Stimulated activated CD4-positive, alpha-beta T cell treated with anti-CD3 and anti-CD28 coated beads, Interleukin-4, amount 100 ng/mL, for 1 hour (primary cell): ENCODE measurements at regions not wholly inside any gene's neighbourhood (a gene's known extent, or its start where the extent isn't known, plus 50 kb on each side); places are given as distances from the start of the nearest gene placed in this dataset.
"Not testable (repeated sequence)": the region's sequence is repeated elsewhere in the genome, so short reads cannot be mapped to it uniquely, and the experiment has no call there.

Source experiments
- DNase-seq: peaks from one replicate; pipeline ENCODE4 v3.0.0-alpha.2; 2020

DNA sequence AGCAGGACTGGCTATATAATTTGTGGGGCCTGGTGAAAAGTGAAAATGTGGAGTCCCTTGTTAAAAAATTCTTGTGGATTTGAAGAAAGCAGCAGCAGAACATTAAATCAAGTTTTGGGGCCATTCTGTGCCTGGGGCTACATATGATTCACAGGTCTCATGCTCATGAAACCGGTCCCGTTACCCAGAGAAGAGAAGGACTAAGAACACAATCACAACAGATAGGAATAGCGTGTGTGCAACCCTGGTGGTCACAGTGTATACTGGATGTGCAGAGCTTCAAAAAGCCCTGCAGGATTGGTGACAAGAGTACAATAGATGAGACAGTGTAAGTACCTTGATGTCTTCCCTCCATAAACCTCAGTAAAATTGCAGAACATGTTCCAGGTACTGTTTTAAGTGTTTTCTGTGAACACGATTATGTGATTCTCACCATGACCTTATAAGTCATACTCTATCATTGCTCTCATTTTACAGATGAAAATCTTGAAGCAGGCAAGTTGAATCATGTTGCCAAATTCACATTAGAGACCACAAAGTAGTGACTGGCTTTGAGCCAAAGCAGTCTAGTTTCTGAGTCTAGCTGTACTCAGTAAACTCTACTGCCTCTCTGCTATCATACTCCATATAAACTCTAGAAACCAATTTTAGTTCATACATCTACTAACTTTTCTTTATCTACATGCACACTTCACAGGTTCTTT, 636.5 kb downstream of the TAF11L14 start:
- DNase-seq, result no peak

DNA sequence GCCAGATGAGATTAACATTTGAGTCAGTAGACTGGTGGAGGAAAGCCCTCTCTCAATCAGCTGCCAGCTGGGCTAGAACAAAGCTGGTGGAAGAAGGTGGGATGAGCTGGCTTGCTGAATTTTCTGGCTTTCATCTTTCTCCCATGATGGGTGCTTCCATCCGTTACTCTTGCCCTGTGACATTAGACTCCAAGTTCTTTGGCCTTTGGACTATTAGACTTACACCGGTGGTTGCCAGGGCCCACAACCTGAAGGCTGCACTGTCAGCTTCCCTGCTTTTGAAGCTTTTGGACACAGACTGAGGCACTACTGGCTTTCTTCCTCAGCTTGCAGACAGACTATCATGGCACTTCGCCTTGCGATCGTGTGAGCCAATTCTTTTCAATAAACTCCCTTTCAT, 642.7 kb downstream of the TAF11L14 start:
- no peak for DNase-seq

DNA sequence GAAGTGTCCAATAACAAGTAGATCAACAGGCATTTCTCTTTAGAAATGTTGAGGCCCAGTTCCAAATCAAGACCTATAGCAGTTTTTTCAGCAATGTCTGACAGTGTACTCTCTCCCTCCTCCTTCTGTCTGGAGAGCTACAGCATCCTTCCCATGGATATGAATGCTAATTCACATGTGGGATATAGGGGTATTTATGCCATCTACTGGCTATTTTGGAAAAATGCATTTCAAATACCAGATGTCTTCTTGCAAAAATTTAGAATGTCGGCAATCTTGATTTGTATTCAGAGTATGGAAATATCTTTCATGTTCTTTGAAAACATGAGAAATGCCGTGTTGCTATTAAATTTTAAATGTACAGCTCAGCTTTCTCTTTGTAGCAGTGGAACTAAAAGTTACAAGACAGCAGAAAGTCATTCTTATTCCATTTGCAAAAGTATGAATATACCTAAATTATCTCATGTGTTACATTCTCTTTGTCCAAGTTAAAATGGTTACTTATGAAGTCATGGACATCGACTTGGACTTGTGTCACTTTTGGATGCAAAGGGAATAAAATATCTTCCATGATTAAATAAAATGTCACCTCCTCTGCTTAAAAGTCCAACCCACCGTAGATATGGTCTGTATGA, 647.8 kb downstream of the TAF11L14 start:
- DNase-seq, result no peak

DNA sequence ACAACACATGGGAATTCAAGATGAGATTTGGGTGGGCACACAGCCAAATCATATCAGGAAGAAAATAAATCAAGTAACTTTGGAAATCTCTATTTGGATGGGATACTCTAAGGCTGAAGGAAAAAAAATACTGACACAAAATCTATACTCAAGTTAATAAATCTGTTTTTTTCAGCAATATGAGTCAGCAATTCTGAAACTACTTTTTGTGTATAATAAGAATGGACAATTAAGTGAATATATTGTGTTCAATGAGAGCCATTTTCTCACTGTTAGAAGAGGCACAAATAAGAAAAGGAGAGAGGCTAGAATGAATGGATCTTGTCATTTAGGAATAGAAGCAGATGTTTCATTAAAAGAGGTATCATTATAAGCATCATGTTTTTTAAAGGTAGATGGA, 651.0 kb downstream of the TAF11L14 start:
- DNase-seq, result no peak

DNA sequence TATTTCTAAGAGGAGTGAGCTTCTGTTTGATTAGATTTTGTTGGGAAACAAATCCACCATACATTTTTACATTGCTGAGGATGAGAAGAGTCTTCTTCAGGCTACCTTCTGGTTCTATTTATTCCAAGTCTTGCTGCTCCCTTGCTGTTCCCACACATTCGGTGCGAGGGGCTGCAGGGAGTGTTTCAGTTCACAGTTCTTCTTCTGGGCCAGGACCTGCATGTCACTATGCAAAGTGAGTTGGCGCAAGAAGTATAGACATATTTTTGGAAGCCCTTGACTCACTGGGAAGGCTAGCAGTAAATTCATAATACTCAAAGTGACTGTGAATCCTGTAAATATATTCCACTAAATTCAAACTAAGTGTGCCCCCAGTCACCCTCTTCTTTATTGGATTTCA, 657.9 kb downstream of the TAF11L14 start:
- no peak for DNase-seq

DNA sequence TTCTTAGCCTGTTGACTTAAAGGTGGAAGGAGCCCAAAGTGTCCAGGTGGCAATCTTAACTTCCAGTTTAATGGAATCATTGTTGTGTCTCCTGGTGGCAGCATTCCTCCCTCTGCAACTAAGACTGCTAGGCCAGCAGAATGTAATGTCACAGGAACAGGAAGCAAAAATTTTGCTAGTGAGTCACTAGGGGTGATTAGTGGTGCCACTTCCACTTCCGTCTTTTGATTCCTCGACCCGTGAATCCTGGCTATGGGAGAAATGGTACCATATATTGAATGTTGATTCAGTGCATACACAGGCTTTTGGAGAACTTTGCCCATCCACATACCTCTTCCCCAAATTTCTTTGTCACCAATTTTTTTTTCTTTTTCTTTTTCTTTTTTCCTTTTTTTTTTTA, 661.4 kb downstream of the TAF11L14 start:
- not testable (repeated sequence) for DNase-seq

DNA sequence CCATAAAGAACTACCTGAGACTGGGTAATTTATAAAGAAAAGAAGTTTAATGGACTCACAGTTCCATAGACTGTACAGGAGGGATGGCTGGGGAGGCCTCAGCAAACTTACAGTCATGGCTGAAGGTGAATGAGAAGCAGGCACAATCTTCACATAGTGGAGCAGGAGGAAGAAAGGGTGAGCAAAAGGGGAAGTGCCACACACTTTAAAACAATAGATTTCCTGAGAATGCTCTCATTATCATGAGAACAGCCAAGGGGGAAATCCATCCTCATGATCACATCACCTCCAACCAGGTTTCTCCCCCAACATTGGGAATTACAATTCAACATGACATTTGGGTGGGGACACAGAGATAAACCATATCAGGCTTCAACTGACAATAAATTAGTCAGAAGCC, 664.9 kb downstream of the TAF11L14 start:
- DNase-seq, result no peak

DNA sequence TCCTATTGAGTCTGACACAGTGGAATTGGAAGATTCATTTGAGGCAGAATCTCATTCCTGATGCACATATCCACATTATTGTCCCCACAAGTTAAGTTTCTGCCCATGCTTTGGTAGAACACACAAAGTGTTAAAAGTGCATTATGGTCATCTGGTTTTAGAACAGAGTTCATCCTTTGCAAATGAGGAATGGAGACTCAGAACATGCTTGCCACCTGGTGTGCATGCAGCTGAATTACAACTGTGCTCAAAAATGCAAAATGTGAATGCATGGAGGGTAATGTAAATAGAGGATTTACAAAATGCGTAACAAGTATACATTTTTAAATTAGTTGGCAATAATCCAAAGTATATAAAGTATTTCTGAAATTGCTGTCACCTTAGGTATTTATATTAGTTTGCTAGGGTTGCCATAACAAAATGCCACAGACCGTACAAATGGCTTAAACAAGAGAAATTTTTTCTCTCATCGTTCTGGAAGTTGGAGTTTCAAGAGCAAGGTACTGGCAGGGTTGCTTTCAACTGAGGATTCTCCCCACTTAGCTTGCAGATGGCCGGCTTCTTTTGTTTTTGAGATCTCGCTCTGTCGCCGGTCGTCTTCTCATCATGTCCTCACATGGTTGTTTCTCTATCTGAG, 671.1 kb downstream of the TAF11L14 start:
- DNase-seq, result no peak

DNA sequence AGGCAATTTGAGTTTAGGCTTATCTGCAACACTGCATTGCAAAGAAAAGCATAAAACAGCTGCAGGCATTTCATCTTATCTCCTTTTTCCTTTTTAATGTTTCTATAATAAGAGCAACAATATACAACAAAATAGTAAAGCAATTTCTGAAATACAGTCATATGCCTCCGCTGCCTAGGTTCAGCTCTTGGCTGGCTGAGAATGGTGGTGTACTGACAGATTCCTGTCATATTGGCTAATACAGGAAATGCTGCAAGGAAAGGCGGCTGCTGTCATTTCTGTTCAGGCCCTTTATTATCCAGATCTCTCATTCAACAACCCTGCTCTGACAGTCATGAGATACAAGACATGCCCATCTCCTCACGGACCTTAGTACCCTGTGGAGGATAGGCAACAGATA, 677.0 kb downstream of the TAF11L14 start:
- no peak for DNase-seq

DNA sequence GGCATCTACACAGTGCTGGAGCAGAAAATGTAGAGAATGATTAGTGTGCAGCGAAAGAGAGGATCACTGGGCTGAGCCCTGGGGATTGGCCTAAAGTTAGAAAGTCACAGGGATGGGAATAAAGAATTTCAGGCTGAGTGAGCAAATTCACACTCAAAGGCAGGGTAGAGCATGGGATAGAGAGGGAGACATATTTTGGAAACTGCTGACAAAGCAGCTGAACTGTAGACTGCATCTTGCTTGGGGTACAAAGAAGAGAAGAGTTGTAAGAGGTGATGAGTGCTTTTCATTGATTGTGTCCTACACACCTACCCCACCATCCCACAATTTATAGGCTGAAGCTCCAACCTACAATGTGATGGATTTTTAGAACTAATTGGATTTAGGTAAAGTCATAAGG, 677.8 kb downstream of the TAF11L14 start:
- no peak for DNase-seq

DNA sequence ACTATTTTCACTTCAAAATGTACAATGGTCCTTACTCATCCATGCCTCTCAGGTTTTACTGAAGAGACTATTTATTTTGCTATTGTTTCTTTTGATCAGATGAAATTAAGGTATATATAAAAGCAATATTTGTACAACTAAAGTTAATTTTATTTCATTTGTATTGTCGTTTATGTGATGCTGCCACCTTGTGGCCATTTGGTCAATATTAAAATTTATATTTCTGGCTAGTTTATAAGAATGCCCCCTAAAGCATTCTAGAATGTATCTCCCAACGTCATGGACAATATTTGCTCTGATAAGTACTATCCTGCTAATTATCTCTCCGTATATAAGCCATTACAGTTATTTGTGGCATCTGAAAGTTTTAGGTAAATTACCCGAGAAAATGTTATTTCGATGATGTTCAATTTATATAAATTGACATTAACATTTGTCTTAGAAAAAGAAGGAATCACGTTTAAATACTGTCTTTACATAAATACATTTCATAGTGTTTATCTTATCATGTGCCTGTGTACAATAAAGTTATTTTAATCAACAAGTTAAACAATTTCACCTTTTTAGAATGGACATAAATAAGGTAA, 680.0 kb downstream of the TAF11L14 start:
- DNase-seq, result no peak

DNA sequence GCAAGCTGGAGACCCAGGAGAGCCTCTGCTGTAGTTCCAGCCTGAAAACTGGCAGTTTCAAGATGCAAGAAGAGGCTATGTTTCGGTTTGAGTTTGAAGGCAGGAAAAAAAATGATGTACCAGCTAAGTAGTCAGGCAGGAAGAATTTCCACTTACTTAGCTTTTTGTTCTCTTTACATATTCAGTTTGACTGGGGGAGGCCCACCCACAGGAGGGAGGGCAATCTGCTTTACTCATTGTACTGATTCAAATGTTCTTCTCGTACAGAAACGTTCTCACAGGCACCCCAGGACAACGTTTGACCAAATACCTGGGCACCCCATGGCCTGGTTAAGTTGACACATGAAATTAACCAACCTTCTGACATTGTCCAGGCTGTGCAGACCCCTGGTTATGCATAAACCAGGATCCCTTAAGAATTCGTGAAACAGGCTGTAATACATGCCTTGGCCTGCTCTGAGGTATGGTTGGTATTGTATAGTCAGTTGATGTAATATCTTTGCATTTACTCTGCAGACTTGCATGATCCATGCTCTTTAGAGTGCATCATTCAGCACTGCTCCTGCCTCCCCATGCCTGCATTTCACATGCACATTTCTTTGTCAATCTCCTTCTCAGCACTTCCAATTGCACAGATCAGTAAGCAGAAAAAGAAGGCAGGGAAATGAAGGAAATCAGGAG, 687.1 kb downstream of the TAF11L14 start:
- DNase-seq, result no peak

DNA sequence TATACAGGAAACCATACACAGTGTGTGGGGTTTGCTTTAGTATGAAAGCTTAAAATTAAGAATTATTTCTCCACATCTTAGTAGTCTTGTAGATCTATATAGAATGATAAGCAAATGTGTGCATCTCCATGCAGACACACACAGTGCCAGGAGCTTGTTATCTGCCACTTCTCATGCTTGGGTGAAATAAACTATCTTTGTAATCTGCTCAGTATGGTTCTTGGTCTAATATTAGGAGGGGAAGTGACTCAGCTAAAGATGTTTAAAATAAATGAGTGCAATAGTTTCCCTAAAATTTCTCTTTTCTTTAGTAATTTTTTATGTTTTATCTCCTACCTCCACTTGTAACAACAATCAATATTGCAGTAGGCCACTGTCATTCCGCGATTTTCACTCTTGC, 689.6 kb downstream of the TAF11L14 start:
- no peak for DNase-seq

DNA sequence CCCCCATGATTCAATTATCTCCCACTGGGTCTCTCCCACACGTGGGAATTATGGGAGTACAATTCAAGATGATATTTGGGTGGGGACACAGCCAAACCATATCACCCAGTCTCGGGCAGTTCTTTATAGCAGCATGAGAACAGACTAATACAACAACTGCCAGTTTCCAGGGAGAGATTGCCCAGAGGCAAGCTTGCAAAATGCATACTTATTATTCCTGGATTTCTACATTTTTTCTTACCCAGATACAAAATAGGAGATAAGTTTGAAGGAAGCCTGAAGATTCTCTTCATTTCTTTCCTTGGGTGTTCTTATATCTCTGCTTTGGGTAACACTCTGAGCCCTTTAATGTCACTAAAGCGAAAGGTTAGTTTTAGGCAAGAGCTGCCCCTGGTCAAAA, 691.2 kb downstream of the TAF11L14 start:
- DNase-seq, result no peak

DNA sequence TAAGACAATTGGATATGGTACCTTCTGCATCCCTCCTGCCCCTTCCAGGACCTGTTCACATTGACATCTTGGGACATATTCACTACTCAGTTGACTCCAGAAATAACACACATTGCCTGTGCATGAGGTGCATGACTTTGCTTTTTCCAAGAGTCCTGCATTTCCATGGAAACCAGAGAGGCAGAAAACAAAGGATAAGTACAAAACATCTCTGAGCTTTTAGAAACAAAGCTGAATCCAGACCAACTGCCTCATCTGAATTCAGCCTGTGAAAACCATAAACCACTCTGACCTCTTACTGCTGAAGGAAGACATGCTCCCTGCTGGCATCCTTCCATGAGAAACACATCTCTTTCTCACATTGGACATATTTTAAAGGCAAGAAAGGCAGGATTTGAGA, 695.1 kb downstream of the TAF11L14 start:
- DNase-seq, result no peak

DNA sequence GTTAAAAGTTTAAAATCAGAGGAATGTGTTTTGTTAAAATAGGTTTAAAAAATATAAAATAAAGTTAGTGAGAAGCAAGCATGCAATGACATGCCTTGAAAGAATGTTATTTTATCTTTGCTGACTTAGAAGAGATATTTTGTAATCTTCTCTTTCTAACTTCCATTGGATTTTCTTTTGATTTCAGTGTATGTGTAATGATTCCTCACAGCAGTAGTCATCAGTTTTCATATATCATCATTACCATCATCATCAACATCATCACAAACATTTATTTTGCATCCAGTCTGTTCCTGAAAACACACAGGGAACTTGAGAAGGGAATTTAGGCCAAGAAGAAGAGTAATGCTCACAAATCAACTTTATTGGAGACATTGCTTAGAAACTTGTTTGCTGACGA, 699.6 kb downstream of the TAF11L14 start:
- DNase-seq, result no peak

DNA sequence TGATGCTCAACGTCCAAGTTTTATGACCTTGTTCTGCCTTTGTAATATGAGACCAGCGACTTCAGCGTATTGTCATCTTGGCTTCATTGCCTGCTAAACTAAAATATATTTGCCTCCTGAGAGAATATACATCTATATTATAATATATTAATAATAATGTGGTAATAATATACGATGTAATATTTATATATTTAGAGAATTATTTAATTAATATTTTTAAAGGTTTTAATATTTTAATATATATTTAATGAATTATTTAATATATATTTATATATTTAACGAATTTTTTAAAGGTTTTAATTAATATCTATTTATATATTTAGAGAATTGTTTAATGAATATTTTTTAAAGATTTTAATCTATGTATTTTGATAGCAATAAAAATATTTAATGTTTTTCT, 700.7 kb downstream of the TAF11L14 start:
- no peak for DNase-seq

DNA sequence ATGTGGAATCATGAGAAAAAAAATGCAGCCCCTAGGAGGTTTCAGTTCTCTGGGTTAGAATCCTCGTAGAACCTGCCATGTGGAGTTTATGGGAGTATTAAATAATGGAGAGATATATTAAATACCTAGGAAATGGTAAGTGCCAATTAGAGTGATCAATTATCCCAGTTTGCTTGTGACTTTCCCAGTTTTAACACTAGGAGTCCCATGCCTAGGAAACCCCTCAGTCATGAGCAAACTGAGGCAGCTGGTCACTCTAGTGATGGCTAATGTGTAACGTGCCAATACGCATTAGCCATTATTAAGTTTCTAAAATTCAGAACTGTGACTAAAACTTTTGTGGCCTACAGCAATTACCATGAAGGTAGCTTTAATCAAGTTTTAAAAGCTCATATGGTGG, 720.6 kb downstream of the TAF11L14 start:
- DNase-seq, result no peak

DNA sequence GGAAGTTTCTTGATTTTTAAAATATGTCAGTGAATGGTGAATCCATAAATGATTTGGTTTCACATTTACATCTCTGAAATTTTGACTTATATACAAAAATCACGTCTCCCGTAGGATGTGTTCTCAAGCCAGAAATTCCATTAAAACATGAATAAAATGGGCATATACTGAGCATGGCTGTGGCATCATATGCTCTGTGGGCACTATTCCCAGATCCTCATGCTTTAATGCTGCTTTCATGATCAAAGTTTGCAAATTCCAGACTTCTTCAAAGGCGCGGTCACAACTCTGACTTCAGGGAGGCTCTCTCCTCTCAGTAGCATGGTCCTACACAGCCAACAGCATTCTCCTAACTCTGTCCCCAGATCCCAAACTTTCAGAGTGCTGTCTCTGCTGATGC, 723.2 kb downstream of the TAF11L14 start:
- DNase-seq, result no peak

DNA sequence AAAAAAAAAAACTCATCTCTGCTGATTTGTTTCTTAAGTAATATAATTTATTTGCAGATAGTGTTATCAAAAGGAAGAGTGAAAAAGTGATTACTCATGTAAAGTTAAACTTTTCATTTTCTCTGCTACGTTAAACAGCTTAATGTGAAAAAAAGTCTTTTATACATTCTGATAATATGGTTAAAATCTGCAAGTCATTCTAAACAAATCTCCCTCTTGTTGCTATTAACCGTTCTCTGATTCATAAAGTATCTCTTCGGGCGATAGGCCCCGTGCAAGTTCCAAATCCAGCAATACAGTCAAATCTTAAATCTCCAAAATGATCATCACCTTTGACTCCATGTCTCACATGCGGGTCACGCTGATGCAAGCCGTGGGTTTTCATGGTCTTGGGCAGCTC, 732.0 kb downstream of the TAF11L14 start:
- no peak for DNase-seq

DNA sequence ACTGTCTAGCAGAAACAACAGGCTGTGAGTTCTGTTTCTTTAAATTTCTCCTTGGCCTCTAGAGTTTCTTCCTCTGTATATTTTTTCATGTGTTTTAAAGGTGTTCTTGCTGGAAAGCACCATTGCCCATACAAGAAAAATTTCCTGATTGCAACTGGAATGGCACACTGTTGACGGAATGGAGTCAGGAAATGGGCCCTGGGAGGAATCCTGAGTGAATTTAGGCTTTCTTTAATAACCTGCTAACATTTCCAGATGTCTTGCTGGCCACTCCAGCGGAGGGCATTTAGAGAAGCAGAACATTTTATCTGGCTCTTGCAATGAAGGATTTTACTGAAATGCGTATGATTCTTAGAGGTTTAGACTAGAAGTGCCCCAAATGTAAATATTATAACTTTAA, 736.3 kb downstream of the TAF11L14 start:
- DNase-seq, result no peak

DNA sequence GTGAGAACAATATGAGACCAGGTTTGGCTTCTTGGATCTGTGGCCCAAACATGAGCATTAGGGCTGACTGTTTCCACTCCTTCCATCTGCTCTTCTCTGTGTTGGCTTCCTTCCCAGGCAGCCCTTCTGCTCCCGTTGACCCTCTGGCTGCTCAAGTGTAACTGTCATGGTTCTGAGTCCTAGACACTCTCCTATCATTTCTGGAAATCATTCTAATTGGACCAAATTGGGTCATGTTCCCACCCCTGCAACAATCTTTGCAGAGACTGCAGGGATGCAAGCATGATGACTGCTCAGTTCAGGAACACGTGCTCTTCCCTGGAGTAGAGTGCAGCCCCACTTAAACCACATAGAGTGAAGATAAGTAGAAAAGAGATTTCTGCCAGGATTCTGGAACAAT, 741.4 kb downstream of the TAF11L14 start:
- DNase-seq, result no peak

DNA sequence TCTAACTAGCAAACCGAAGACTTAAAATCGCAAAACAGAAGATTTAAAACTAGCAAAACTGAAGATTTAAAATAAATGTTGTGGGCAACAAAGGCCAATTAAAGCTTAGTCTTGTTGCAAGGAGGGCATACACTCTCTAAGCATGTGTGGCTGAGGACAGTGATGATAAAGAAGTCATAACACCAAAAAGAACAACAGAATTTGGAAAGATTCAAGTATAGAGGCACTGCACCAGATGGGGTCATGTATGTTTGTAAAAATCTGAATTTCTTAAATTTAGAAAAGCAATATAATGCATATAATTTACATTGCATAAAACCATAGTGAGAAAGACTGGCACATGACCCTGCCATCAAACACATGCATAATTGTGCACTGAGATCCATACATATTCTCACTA, 743.8 kb downstream of the TAF11L14 start:
- no peak for DNase-seq

DNA sequence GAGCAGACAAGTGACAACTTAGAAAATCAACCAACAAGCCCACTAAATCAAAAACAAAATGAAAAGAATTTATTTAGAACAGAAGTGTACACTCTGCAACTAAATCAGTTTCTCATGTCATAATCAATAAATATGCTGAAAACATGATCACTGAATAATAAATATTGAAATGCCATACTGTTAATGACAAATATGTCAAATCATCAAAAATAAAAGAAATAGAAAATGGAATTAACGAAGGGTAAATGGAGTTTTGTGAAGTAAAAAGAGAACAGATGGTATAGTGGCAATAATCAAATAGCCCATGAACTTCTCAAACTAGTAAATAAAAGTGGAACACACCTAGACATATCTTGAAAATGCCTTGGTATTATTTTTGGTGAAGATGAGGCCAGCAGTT, 744.9 kb downstream of the TAF11L14 start:
- no peak for DNase-seq
